IMR-90 (cell line): ENCODE measurements at regions not wholly inside any gene's neighbourhood (a gene's known extent, or its start where the extent isn't known, plus 50 kb on each side); places are given as distances from the start of the nearest gene placed in this dataset.

Experiments
- ATAC-seq: fragments of 200-7000 bp; cut with Tn5 transposase; 2 replicates; pipeline ENCODE4 v1.9.1; 2020; ENCODE audit warnings: low read depth, mild to moderate bottlenecking, moderate library complexity
- BruUV-seq: library from RNA; stranded (reverse); fragments of 400-500 nt; replicated peaks from 2 replicates; lab custom pipeline; 2021; lab: Mats Ljungman, UMichigan
- CTCF ChIA-PET: fragments of 300-600 bp; formaldehyde crosslinking; extraction: SDS; loops from one replicate; lab custom pipeline; 2021; ENCODE audit warnings: antibody characterized with exemption; lab: Yijun Ruan, JAX
- POLR2A ChIA-PET: fragments of 300-600 bp; sonication (Branson Sonifier 250); formaldehyde crosslinking; loops from one replicate; lab custom pipeline; 2022; ENCODE audit warnings: antibody characterized with exemption; ENCODE audit not compliant: unreplicated experiment; lab: Charles Lee
- DNase-seq: peaks from one replicate; pipeline ENCODE4 v3.0.0; 2013
- H2AFZ ChIP-seq: replicated peaks from 2 replicates; pipeline ENCODE3; 2013; ENCODE audit warnings: low read length, mild to moderate bottlenecking; ENCODE audit not compliant: poor library complexity
- H2AK5ac ChIP-seq: 2 replicates; pipeline ENCODE4 v1.6.1; 2013; ENCODE audit warnings: low read depth, low read length, inconsistent platforms
- H2AK9ac ChIP-seq: replicated peaks from 2 replicates; pipeline ENCODE3; 2013; ENCODE audit warnings: mild to moderate bottlenecking, low read depth, low read length, moderate library complexity; ENCODE audit not compliant: poor library complexity
- H2BK120ac ChIP-seq: 2 replicates; pipeline ENCODE4 v1.6.1; 2013; ENCODE audit warnings: low read depth, low read length, inconsistent platforms
- H2BK15ac ChIP-seq: 3 replicates; pipeline ENCODE4 v1.6.1; 2013; ENCODE audit warnings: low read depth, low read length, inconsistent platforms
- H2BK20ac ChIP-seq: 2 replicates; pipeline ENCODE4 v1.6.1; 2013; ENCODE audit warnings: low read depth, mild to moderate bottlenecking, inconsistent platforms, low read length, moderate library complexity
- H2BK5ac ChIP-seq: 2 replicates; pipeline ENCODE4 v1.6.1; 2013; ENCODE audit warnings: mild to moderate bottlenecking, low read depth, low read length, inconsistent platforms; ENCODE audit not compliant: poor library complexity, severe bottlenecking
- H3K14ac ChIP-seq: replicated peaks from 2 replicates; pipeline ENCODE4 v1.6.1; 2013; ENCODE audit warnings: low read depth, low read length, inconsistent platforms
- H3K18ac ChIP-seq: 2 replicates; pipeline ENCODE4 v1.6.1; 2013; ENCODE audit warnings: low read depth, low read length, control low read depth
- H3K23ac ChIP-seq: 2 replicates; pipeline ENCODE4 v1.6.1; 2013; ENCODE audit warnings: low read depth, low read length, inconsistent platforms
- H3K27ac ChIP-seq: 2 replicates; pipeline ENCODE4 v1.5.1; 2013; ENCODE audit warnings: mild to moderate bottlenecking, control low read depth, low read length; ENCODE audit not compliant: insufficient read depth
- H3K27me3 ChIP-seq: 2 replicates; pipeline ENCODE4 v1.6.1; 2013; ENCODE audit warnings: low read length; ENCODE audit not compliant: control insufficient read depth, insufficient read depth
- H3K36me3 ChIP-seq: 2 replicates; pipeline ENCODE4 v1.6.1; 2013; ENCODE audit warnings: low read length, mixed read lengths; ENCODE audit not compliant: control insufficient read depth, insufficient read depth
- H3K4ac ChIP-seq: 2 replicates; pipeline ENCODE4 v1.6.1; 2013; ENCODE audit warnings: low read depth, low read length, inconsistent platforms
- H3K4me1 ChIP-seq: 2 replicates; pipeline ENCODE4 v1.6.1; 2013; ENCODE audit warnings: low read length, mixed read lengths; ENCODE audit not compliant: control insufficient read depth, insufficient read depth
- H3K4me2 ChIP-seq: 2 replicates; pipeline ENCODE4 v1.6.1; 2013; ENCODE audit warnings: low read depth, mild to moderate bottlenecking, control low read depth, low read length, moderate library complexity
- H3K4me3 ChIP-seq: 2 replicates; pipeline ENCODE4 v1.5.1; 2013; ENCODE audit warnings: low read depth, mild to moderate bottlenecking, control low read depth, low read length, moderate library complexity; ENCODE audit not compliant: insufficient read depth
- H3K56ac ChIP-seq: 2 replicates; pipeline ENCODE4 v1.6.1; 2013; ENCODE audit warnings: low read length, inconsistent platforms; ENCODE audit not compliant: insufficient read depth; ENCODE audit errors: extremely low read depth
- H3K79me1 ChIP-seq, 2 experiments: 2 replicates each; pipeline ENCODE4 v1.6.1; 2013; ENCODE audit warnings: low read length in 2 of 2, inconsistent platforms in 1 of 2, low read depth in 1 of 2
- H3K9ac ChIP-seq: 2 replicates; pipeline ENCODE4 v1.6.1; 2013; ENCODE audit warnings: low read depth, low read length, control low read depth
- H3K9me1 ChIP-seq: 2 replicates; pipeline ENCODE4 v1.6.1; 2013; ENCODE audit warnings: low read length, inconsistent platforms; ENCODE audit not compliant: insufficient read depth
- H3K9me3 ChIP-seq: 2 replicates; pipeline ENCODE4 v1.6.1; 2013; ENCODE audit warnings: low read length; ENCODE audit not compliant: control insufficient read depth, insufficient read depth
- H4K20me1 ChIP-seq: 2 replicates; pipeline ENCODE4 v1.6.1; 2013; ENCODE audit warnings: low read length, inconsistent platforms; ENCODE audit not compliant: insufficient read depth
- H4K5ac ChIP-seq: 2 replicates; pipeline ENCODE4 v1.6.1; 2013; ENCODE audit warnings: mild to moderate bottlenecking, low read depth, low read length, control low read depth
- H4K8ac ChIP-seq, 2 experiments: 2 replicates each; pipeline ENCODE4 v1.6.1; 2013; ENCODE audit warnings: low read depth in 2 of 2, low read length in 2 of 2, control low read depth in 1 of 2, inconsistent platforms in 1 of 2
- H4K91ac ChIP-seq: 2 replicates; pipeline ENCODE4 v1.6.1; 2013; ENCODE audit warnings: low read depth, low read length, inconsistent platforms; ENCODE audit not compliant: insufficient read depth
- BHLHE40 ChIP-seq: fragments of 150-350 bp; IDR thresholded peaks from 2 replicates; pipeline ENCODE4 v1.6.1; 2016; ENCODE audit warnings: mild to moderate bottlenecking, low read depth, low read length
- CEBPB ChIP-seq: IDR thresholded peaks from 2 replicates; pipeline ENCODE4 v1.6.1; 2012; ENCODE audit warnings: low read depth, low read length, improper control_type of control experiment
- CHD1 ChIP-seq: IDR thresholded peaks from 2 replicates; pipeline ENCODE4 v1.6.1; 2012; ENCODE audit warnings: low read depth, low read length, improper control_type of control experiment
- FOS ChIP-seq: fragments of 150-350 bp; IDR thresholded peaks from 2 replicates; pipeline ENCODE4 v1.6.1; 2016; ENCODE audit warnings: low read depth, low read length
- MAFK ChIP-seq: IDR thresholded peaks from 2 replicates; pipeline ENCODE4 v1.6.1; 2012; ENCODE audit warnings: low read depth, low read length, improper control_type of control experiment
- MAZ ChIP-seq: IDR thresholded peaks from 2 replicates; pipeline ENCODE4 v1.6.1; 2012; ENCODE audit warnings: low read depth, mild to moderate bottlenecking, low read length, improper control_type of control experiment, moderate library complexity, borderline replicate concordance
- MXI1 ChIP-seq: IDR thresholded peaks from 2 replicates; pipeline ENCODE4 v1.6.1; 2012; ENCODE audit warnings: low read depth, mild to moderate bottlenecking, low read length, moderate library complexity, borderline replicate concordance
- NFE2L2 ChIP-seq: fragments of 150-350 bp; IDR thresholded peaks from 2 replicates; pipeline ENCODE4 v1.6.1; 2016; ENCODE audit warnings: low read depth, mild to moderate bottlenecking, low read length
- POLR2A ChIP-seq: IDR thresholded peaks from 2 replicates; pipeline ENCODE4 v1.6.1; 2012; ENCODE audit warnings: mild to moderate bottlenecking, low read depth, low read length
- RCOR1 ChIP-seq: IDR thresholded peaks from 2 replicates; pipeline ENCODE4 v1.6.1; 2012; ENCODE audit warnings: mild to moderate bottlenecking, low read length, improper control_type of control experiment; ENCODE audit not compliant: insufficient replicate concordance
- RFX5 ChIP-seq: IDR thresholded peaks from 2 replicates; pipeline ENCODE4 v1.8.0; 2012; ENCODE audit warnings: low read depth, mild to moderate bottlenecking, low read length, moderate library complexity
- SMC3 ChIP-seq: fragments of 150-350 bp; IDR thresholded peaks from 2 replicates; pipeline ENCODE4 v1.6.1; 2016; ENCODE audit warnings: low read depth, mild to moderate bottlenecking, antibody characterized with exemption, low read length, moderate library complexity
- WGBS, 2 experiments: methylation state at CpG; one replicate each; pipeline versions ENCODE4 v1.1.5 to v1.1.7; 2013; ENCODE audit warnings: missing lambda C conversion rate in 2 of 2; ENCODE audit not compliant: insufficient read length in 1 of 2; ENCODE audit errors: extremely low coverage in 2 of 2; 5-methylcytosine and 5-hydroxymethylcytosine counted together
- dilution Hi-C: fragments of 300-500 bp; cut with HindIII; formaldehyde crosslinking; loops from one replicate; pipeline ENCODE4 v1.14.3; 2018; ENCODE audit warnings: low sequenced_read_pairs; ENCODE audit not compliant: unreplicated experiment
- in situ Hi-C: fragments of 300-500 bp; cut with MboI; formaldehyde crosslinking; loops from 3 replicates; pipeline ENCODE4 v1.14.3; 2019; ENCODE audit warnings: low sequenced_read_pairs, inconsistent platforms, mixed read lengths
- intact Hi-C: fragments of 100-400 bp; cut with micrococcal nuclease; formaldehyde crosslinking; loops from 2 replicates; pipeline ENCODE4 v1.10.0; 2022
- TF ChIP-seq, protein P1 (sequence below): fragments of 150-350 bp; IDR thresholded peaks from 2 replicates; pipeline ENCODE4 v1.6.1; 2016; ENCODE audit warnings: low read depth, mild to moderate bottlenecking, low read length, moderate library complexity, borderline replicate concordance
- TF ChIP-seq, protein P2 (sequence below): fragments of 150-350 bp; IDR thresholded peaks from 2 replicates; pipeline ENCODE4 v1.6.1; 2017; ENCODE audit warnings: mild to moderate bottlenecking, antibody characterized with exemption, low read length, low read depth

DNA sequence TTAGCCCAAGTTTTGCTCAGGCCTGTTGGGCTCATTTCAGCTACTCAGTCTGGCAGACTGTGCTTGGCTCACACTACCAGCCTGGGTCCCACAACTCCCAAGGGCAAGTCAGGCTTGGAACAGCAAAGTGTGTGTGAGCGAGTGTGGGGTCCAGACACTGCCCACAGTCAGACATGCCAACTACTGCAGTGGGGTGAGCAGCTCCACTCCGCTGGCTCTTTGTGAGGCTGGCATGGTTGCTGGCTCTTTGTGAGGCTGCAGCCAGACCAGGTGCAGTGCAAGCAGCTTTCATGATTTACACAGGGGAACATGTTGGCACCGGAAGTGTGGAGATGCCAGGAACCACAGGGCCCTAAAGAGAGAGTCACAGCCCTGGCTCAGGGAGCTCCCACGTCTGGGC lies 606.7 kb upstream of the FAM174A start:
- H3K9ac ChIP-seq, result no peak overlapping the region
- H3K9me1 ChIP-seq, result no peaks in the 10 kb centered on the region
- H3K27me3 ChIP-seq, result no peaks in the 10 kb centered on the region
- no peaks in the 10 kb centered on the region for H4K20me1 ChIP-seq
- H2BK15ac ChIP-seq, result no peak overlapping the region
- no peak overlapping the region for H2BK5ac ChIP-seq
- H4K91ac ChIP-seq, result no peak overlapping the region
- ATAC-seq (no peak), DNase-seq (no peak)
- no peak overlapping the region for H4K5ac ChIP-seq
- no peak overlapping the region for H3K14ac ChIP-seq
- ChIA-PET CTCF (no interaction called here), POLR2A (no interaction called here)
- H3K9me3 ChIP-seq, result peaks cover 17% of the 10 kb centered on the region
- BruUV-seq, result no TSS peak
- TF ChIP-seq CHD1 (no peak), CEBPB (no peak), RFX5 (no peak), MXI1 (no peak), FOS (no peak), NFE2L2 (no peak), POLR2A (no peak), BHLHE40 (no peak), RCOR1 (no peak), MAFK (no peak), SMC3 (no peak), MAZ (no peak)
- TF ChIP-seq, protein P1, sequence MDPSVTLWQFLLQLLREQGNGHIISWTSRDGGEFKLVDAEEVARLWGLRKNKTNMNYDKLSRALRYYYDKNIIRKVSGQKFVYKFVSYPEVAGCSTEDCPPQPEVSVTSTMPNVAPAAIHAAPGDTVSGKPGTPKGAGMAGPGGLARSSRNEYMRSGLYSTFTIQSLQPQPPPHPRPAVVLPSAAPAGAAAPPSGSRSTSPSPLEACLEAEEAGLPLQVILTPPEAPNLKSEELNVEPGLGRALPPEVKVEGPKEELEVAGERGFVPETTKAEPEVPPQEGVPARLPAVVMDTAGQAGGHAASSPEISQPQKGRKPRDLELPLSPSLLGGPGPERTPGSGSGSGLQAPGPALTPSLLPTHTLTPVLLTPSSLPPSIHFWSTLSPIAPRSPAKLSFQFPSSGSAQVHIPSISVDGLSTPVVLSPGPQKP, result no peak
- TF ChIP-seq, protein P2, sequence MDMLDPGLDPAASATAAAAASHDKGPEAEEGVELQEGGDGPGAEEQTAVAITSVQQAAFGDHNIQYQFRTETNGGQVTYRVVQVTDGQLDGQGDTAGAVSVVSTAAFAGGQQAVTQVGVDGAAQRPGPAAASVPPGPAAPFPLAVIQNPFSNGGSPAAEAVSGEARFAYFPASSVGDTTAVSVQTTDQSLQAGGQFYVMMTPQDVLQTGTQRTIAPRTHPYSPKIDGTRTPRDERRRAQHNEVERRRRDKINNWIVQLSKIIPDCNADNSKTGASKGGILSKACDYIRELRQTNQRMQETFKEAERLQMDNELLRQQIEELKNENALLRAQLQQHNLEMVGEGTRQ, result no peak
- no peak overlapping the region for H3K23ac ChIP-seq
- H3K4me3 ChIP-seq, result no peak overlapping the region
- H4K8ac ChIP-seq, result no peak overlapping the region
- H3K4me2 ChIP-seq, result no peak overlapping the region
- H2BK20ac ChIP-seq, result no peak overlapping the region
- no peak overlapping the region for H3K27ac ChIP-seq
- no peaks in the 10 kb centered on the region for H3K79me1 ChIP-seq
- H2BK120ac ChIP-seq, result no peak overlapping the region
- H2AFZ ChIP-seq, result no peak overlapping the region
- no peak overlapping the region for H2AK5ac ChIP-seq
- H2AK9ac ChIP-seq, result no peak overlapping the region
- 35% methylated on average over 2 of the region's 4 CpGs; no CpG with 5 or more reads in 1 of the 2 experiments for WGBS, 2 experiments
- no peak overlapping the region for H3K4ac ChIP-seq
- intact Hi-C loops (no loop called here), dilution Hi-C loops (no loop called here), in situ Hi-C loops (no loop called here)
- no peaks in the 10 kb centered on the region for H3K4me1 ChIP-seq
- H3K18ac ChIP-seq, result no peak overlapping the region
- H3K56ac ChIP-seq, result no peak overlapping the region
- H3K36me3 ChIP-seq, result no peaks in the 10 kb centered on the region
